NB4 (cell line): ENCODE measurements at regions not wholly inside any gene's neighbourhood (a gene's known extent, or its start where the extent isn't known, plus 50 kb on each side); places are given as distances from the start of the nearest gene placed in this dataset.

Source experiments
- TF ChIP-seq, protein P1 (sequence below): IDR thresholded peaks from one replicate; pipeline ENCODE4 v1.5.1; 2012; ENCODE audit warnings: low read depth, low read length
- TF ChIP-seq, protein P2 (sequence below): IDR thresholded peaks from 2 replicates; pipeline ENCODE4 v1.6.1; 2011; ENCODE audit warnings: low read depth, low read length

DNA sequence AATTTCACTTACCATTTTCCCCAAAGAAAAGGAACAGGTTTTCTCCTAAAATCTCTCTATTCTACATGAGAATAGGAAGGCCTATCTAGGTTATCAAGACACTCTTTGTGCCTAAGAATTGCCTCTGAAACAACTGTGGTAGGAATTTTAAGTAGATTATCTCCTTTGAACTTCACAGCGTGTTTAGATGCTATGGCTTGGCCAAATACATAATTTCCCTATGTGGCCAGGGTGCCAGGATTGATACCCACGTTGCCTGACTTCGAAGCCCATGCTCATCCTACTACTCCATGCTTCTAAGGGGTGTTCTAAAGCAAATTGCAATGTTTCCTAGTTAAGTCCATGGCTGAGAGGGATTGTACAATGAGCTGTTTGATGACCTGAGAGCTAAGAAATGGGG lies 241.5 kb upstream of the FBXO33 start:
- TF ChIP-seq, protein P1, sequence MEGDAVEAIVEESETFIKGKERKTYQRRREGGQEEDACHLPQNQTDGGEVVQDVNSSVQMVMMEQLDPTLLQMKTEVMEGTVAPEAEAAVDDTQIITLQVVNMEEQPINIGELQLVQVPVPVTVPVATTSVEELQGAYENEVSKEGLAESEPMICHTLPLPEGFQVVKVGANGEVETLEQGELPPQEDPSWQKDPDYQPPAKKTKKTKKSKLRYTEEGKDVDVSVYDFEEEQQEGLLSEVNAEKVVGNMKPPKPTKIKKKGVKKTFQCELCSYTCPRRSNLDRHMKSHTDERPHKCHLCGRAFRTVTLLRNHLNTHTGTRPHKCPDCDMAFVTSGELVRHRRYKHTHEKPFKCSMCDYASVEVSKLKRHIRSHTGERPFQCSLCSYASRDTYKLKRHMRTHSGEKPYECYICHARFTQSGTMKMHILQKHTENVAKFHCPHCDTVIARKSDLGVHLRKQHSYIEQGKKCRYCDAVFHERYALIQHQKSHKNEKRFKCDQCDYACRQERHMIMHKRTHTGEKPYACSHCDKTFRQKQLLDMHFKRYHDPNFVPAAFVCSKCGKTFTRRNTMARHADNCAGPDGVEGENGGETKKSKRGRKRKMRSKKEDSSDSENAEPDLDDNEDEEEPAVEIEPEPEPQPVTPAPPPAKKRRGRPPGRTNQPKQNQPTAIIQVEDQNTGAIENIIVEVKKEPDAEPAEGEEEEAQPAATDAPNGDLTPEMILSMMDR, result no peak
- TF ChIP-seq, protein P2, sequence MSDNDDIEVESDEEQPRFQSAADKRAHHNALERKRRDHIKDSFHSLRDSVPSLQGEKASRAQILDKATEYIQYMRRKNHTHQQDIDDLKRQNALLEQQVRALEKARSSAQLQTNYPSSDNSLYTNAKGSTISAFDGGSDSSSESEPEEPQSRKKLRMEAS, result no peak
